NT2/D1 (cell line): ENCODE measurements at regions not wholly inside any gene's neighbourhood (a gene's known extent, or its start where the extent isn't known, plus 50 kb on each side); places are given as distances from the start of the nearest gene placed in this dataset.

ENCODE experiments used
- SUZ12 ChIP-seq: IDR thresholded peaks from 2 replicates; pipeline ENCODE4 v1.6.1; 2011; ENCODE audit not compliant: insufficient read length, insufficient read depth; ENCODE audit errors: extremely low read depth
- YY1 ChIP-seq: IDR thresholded peaks from 2 replicates; pipeline ENCODE4 v1.6.1; 2011; ENCODE audit not compliant: insufficient read length, insufficient read depth
- ZNF274 ChIP-seq: IDR thresholded peaks from 2 replicates; pipeline ENCODE4 v1.6.1; 2011; ENCODE audit warnings: mild to moderate bottlenecking, low read depth, low read length

GRCh38 chr10:71074176-71074755 lies 138.1 kb upstream of the UNC5B start:
- TF ChIP-seq SUZ12, result no peak
- TF ChIP-seq YY1, result no peak
- no peak for TF ChIP-seq ZNF274
